GM23338 (cell line): ENCODE measurements at regions not wholly inside any gene's neighbourhood (a gene's known extent, or its start where the extent isn't known, plus 50 kb on each side); places are given as distances from the start of the nearest gene placed in this dataset.

ENCODE experiments used
- ATAC-seq: fragments of 200-7000 bp; cut with Tn5 transposase; 3 replicates; pipeline ENCODE4 v1.9.1; 2020
- DNase-seq: peaks from one replicate; pipeline ENCODE4 v3.0.0-alpha.2; 2015; ENCODE audit warnings: low spot score
- H2AFZ ChIP-seq: fragments of 200-600 bp; sonication (generic); 2 replicates; pipeline ENCODE4 v1.8.0; 2016; ENCODE audit warnings: antibody characterized with exemption, mild to moderate bottlenecking, moderate library complexity
- H3F3A ChIP-seq: fragments of 200-600 bp; sonication (generic); replicated peaks from 2 replicates; pipeline ENCODE4 v1.8.0; 2017; ENCODE audit warnings: antibody characterized with exemption, mixed run types, low read depth
- H3K27ac ChIP-seq: fragments of 200-600 bp; sonication (generic); 2 replicates; pipeline ENCODE4 v1.6.1; 2016; ENCODE audit warnings: low read depth
- H3K27me3 ChIP-seq: fragments of 200-600 bp; sonication (generic); 2 replicates; pipeline ENCODE4 v1.8.0; 2016; ENCODE audit warnings: mild to moderate bottlenecking, mixed run types, moderate library complexity; ENCODE audit not compliant: insufficient read depth
- H3K36me3 ChIP-seq: fragments of 200-600 bp; sonication (generic); 2 replicates; pipeline ENCODE4 v1.8.0; 2016; ENCODE audit warnings: mild to moderate bottlenecking; ENCODE audit not compliant: insufficient read depth
- H3K4me1 ChIP-seq: fragments of 200-600 bp; sonication (generic); 2 replicates; pipeline ENCODE4 v1.8.0; 2016; ENCODE audit warnings: mild to moderate bottlenecking, moderate library complexity; ENCODE audit not compliant: insufficient read depth
- H3K4me2 ChIP-seq: fragments of 200-600 bp; sonication (generic); 2 replicates; pipeline ENCODE4 v1.7.1; 2017; ENCODE audit warnings: mixed run types
- H3K4me3 ChIP-seq: fragments of 200-600 bp; sonication (generic); 2 replicates; pipeline ENCODE4 v1.6.1; 2016; ENCODE audit warnings: mixed run types
- H3K79me2 ChIP-seq: fragments of 200-600 bp; sonication (generic); replicated peaks from 2 replicates; pipeline ENCODE4 v1.8.0; 2017; ENCODE audit warnings: mild to moderate bottlenecking; ENCODE audit not compliant: insufficient read depth
- H3K9me2 ChIP-seq: fragments of 200-600 bp; sonication (generic); 2 replicates; pipeline ENCODE4 v1.8.0; 2017; ENCODE audit not compliant: insufficient read depth
- H4K20me1 ChIP-seq: fragments of 200-600 bp; sonication (generic); replicated peaks from 2 replicates; pipeline ENCODE4 v1.8.0; 2017; ENCODE audit warnings: mild to moderate bottlenecking; ENCODE audit not compliant: insufficient read depth
- H3K27ac Mint-ChIP-seq: 2 replicates; pipeline ENCODE4 v1.8.0; 2020; ENCODE audit warnings: inconsistent platforms, mild to moderate bottlenecking, moderate library complexity, mixed read lengths
- H3K27me3 Mint-ChIP-seq: 3 replicates; pipeline ENCODE4 v1.8.0; 2022; ENCODE audit warnings: low read depth, mild to moderate bottlenecking, moderate library complexity, mixed read lengths, inconsistent platforms; ENCODE audit not compliant: insufficient read depth, poor library complexity
- H3K36me3 Mint-ChIP-seq: 3 replicates; pipeline ENCODE4 v1.8.0; 2021; ENCODE audit warnings: low read depth, mild to moderate bottlenecking, inconsistent platforms, moderate library complexity, mixed read lengths
- H3K4me1 Mint-ChIP-seq: 3 replicates; pipeline ENCODE4 v1.8.0; 2020; ENCODE audit warnings: mild to moderate bottlenecking, inconsistent platforms, mixed read lengths
- H3K4me3 Mint-ChIP-seq: 3 replicates; pipeline ENCODE4 v1.8.0; 2021; ENCODE audit warnings: moderate library complexity, mild to moderate bottlenecking, inconsistent platforms, mixed read lengths
- H3K9me3 Mint-ChIP-seq: 3 replicates; pipeline ENCODE4 v1.8.0; 2020; ENCODE audit warnings: moderate library complexity, mild to moderate bottlenecking, inconsistent platforms, mixed read lengths
- CREB1 ChIP-seq: fragments of 250-450 bp; sonication (Bioruptor Pico); IDR thresholded peaks from 2 replicates; pipeline ENCODE4 v1.5.0; 2020; ENCODE audit warnings: low read depth, mild to moderate bottlenecking, moderate library complexity
- CTCF ChIP-seq, 2 experiments: fragments of 200-600 bp in 1 of 2; sonication (generic) in 1 of 2; conservative IDR thresholded peaks; 2 replicates each; pipeline versions ENCODE4 v1.5.1 to v1.6.1; 2016 to 2017; ENCODE audit warnings: antibody characterized with exemption in 2 of 2, low read depth in 2 of 2, mild to moderate bottlenecking in 2 of 2, moderate library complexity in 1 of 2
- ETS1 ChIP-seq: IDR thresholded peaks from 2 replicates; pipeline ENCODE4 v1.6.1; 2016; ENCODE audit warnings: antibody characterized with exemption
- EZH2 ChIP-seq: fragments of 200-600 bp; sonication (generic); IDR thresholded peaks from one replicate; pipeline ENCODE4 v1.8.0; 2017; ENCODE audit warnings: antibody characterized with exemption, mild to moderate bottlenecking, low read depth; ENCODE audit not compliant: unreplicated experiment
- EZH2phosphoT487 ChIP-seq: fragments of 200-600 bp; sonication (generic); IDR thresholded peaks from one replicate; pipeline ENCODE4 v1.8.1; 2018; ENCODE audit warnings: antibody characterized with exemption; ENCODE audit not compliant: unreplicated experiment
- JUNB ChIP-seq: IDR thresholded peaks from one replicate; pipeline ENCODE4 v1.6.1; 2016; ENCODE audit warnings: antibody characterized with exemption; ENCODE audit not compliant: unreplicated experiment
- REST ChIP-seq: IDR thresholded peaks from one replicate; pipeline ENCODE4 v1.6.1; 2018; ENCODE audit warnings: antibody characterized with exemption; ENCODE audit not compliant: unreplicated experiment
- STAT1 ChIP-seq: IDR thresholded peaks from one replicate; pipeline ENCODE4 v1.6.1; 2016; ENCODE audit warnings: antibody characterized with exemption; ENCODE audit not compliant: unreplicated experiment
- ZNF331 ChIP-seq: fragments of 250-450 bp; sonication (Bioruptor Pico); IDR thresholded peaks from 2 replicates; pipeline ENCODE4 v1.5.0; 2020; ENCODE audit warnings: low read depth, mild to moderate bottlenecking, moderate library complexity
- ZNF462 ChIP-seq: fragments of 250-450 bp; sonication (Bioruptor Pico); IDR thresholded peaks from 2 replicates; pipeline ENCODE4 v1.5.0; 2020; ENCODE audit warnings: mild to moderate bottlenecking, moderate library complexity

GRCh38 chr15:62607643-62608042, 434.9 kb upstream of the TPM1 start:
- Histone ChIP-seq H3K4me1 (no peaks in the 10 kb centered on the region), H3K27me3 (no peaks in the 10 kb centered on the region), H4K20me1 (no peaks in the 10 kb centered on the region), H3K9me2 (no peaks in the 10 kb centered on the region), H3K27ac (no peak overlapping the region), H3K4me3 (no peak overlapping the region), H2AFZ (no peak overlapping the region), H3K4me2 (no peak overlapping the region), H3F3A (no peaks in the 10 kb centered on the region), H3K79me2 (no peaks in the 10 kb centered on the region), H3K36me3 (no peaks in the 10 kb centered on the region)
- Mint-ChIP-seq H3K27ac (no peak overlapping the region), H3K27me3 (no peaks in the 10 kb centered on the region), H3K4me1 (peaks cover 9% of the 10 kb centered on the region), H3K36me3 (no peaks in the 10 kb centered on the region), H3K4me3 (no peak overlapping the region), H3K9me3 (no peaks in the 10 kb centered on the region)
- TF ChIP-seq CREB1 (CRISPR knock-in tag) (no peak), EZH2phosphoT487 (no peak)
- DNase-seq (no peak), ATAC-seq (no peak)

- Histone ChIP-seq H3K4me2 (no peak overlapping the region), H2AFZ (no peak overlapping the region), H3K4me3 (no peak overlapping the region), H3K4me1 (no peaks in the 10 kb centered on the region), H3K36me3 (no peaks in the 10 kb centered on the region), H3K27ac (no peak overlapping the region), H3F3A (no peaks in the 10 kb centered on the region), H3K27me3 (no peaks in the 10 kb centered on the region), H3K79me2 (no peaks in the 10 kb centered on the region), H4K20me1 (no peaks in the 10 kb centered on the region), H3K9me2 (no peaks in the 10 kb centered on the region)
- Mint-ChIP-seq H3K27ac (no peak overlapping the region), H3K4me3 (no peak overlapping the region), H3K36me3 (no peaks in the 10 kb centered on the region), H3K27me3 (no peaks in the 10 kb centered on the region), H3K9me3 (no peaks in the 10 kb centered on the region), H3K4me1 (peaks cover 6% of the 10 kb centered on the region)
- ATAC-seq (no peak), DNase-seq (no peak)
- no peak for TF ChIP-seq EZH2
- TF ChIP-seq ZNF462 (CRISPR knock-in tag): no peak
- TF ChIP-seq REST: no peak
- no peak for TF ChIP-seq STAT1
- no peak for TF ChIP-seq CTCF (conservative IDR thresholded peaks at IDR 0.05; ENCODE audit: low read depth in 2 of 2)
- no peak for TF ChIP-seq ZNF331 (CRISPR knock-in tag)
- TF ChIP-seq EZH2phosphoT487: no peak
- no peak for TF ChIP-seq JUNB
- TF ChIP-seq ETS1: no peak
- no peak for TF ChIP-seq CREB1 (CRISPR knock-in tag)
These were observed 434.2 kb upstream of the TPM1 start for GRCh38 chr15:62608369-62608768.
